ENCODE measurements at regions not wholly inside any gene's neighbourhood (a gene's known extent, or its start where the extent isn't known, plus 50 kb on each side); places are given as distances from the start of the nearest gene placed in this dataset.

DNA sequence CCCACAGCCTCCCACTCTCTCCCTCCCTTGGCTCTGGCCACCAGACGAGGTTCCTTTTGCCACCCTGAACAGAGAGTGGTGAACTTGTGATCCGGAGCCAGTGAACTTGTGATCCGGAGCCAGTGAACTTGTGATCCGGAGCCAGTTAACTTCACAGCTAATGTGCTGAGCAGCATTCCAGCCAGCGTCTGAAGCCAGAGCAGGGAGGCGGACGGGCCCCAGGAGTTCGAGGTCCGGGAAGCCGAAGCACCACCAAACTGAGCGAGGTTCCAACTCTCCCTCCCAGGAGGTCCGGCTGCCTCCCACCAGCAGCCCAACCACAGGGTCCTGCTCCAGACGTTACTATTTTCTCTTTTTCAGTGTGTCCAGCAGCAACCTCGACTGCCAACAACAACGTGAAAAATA is 85.8 kb downstream of the SYF2 start:
- no peak overlapping the region for H3K27ac Mint-ChIP-seq

GRCh38 chr1:25145775-25146393 is 86.4 kb downstream of the SYF2 start:
- H3K27ac Mint-ChIP-seq, result no peak overlapping the region
- no peak overlapping the region for H3K4me3 Mint-ChIP-seq
- no peak for DNase-seq
- ChIA-PET POLR2A (interaction anchor here (0.6 kb wide), 1 partner anchor 25 kb away, joined by 3 read pairs; no protein-coding TSS in a partner anchor), CTCF (no interaction called here)
- no peaks in the 10 kb centered on the region for H3K9me3 Mint-ChIP-seq
- H3K4me1 Mint-ChIP-seq, result peaks cover 2% of the 10 kb centered on the region
- no peaks in the 10 kb centered on the region for H3K36me3 Mint-ChIP-seq (ENCODE audit: low read depth)
- H3K27me3 Mint-ChIP-seq, result peaks cover 39% of the 10 kb centered on the region

More for the DNA sequence above, 85.8 kb downstream of the SYF2 start:
- ChIA-PET CTCF (no interaction called here), POLR2A (no interaction called here)
- peaks cover 42% of the 10 kb centered on the region for H3K27me3 Mint-ChIP-seq
- peaks cover 2% of the 10 kb centered on the region for H3K4me1 Mint-ChIP-seq
- H3K4me3 Mint-ChIP-seq, result no peak overlapping the region
- no peaks in the 10 kb centered on the region for H3K9me3 Mint-ChIP-seq
- DNase-seq, result no peak
- no peaks in the 10 kb centered on the region for H3K36me3 Mint-ChIP-seq (ENCODE audit: low read depth)

GRCh38 chr1:25140073-25140797 is 92.1 kb downstream of the SYF2 start:
- Mint-ChIP-seq H3K4me3 (no peak overlapping the region), H3K9me3 (no peaks in the 10 kb centered on the region), H3K36me3 (ENCODE audit: low read depth) (no peaks in the 10 kb centered on the region), H3K27me3 (peaks cover 38% of the 10 kb centered on the region), H3K4me1 (peaks cover 2% of the 10 kb centered on the region), H3K27ac (no peak overlapping the region)
- DNase-seq, result no peak
- CTCF ChIA-PET, result interaction anchor here (1.9 kb wide), 1 partner anchor 10 kb away, joined by 6 read pairs; no protein-coding TSS in a partner anchor
- POLR2A ChIA-PET, result no interaction called here

DNA sequence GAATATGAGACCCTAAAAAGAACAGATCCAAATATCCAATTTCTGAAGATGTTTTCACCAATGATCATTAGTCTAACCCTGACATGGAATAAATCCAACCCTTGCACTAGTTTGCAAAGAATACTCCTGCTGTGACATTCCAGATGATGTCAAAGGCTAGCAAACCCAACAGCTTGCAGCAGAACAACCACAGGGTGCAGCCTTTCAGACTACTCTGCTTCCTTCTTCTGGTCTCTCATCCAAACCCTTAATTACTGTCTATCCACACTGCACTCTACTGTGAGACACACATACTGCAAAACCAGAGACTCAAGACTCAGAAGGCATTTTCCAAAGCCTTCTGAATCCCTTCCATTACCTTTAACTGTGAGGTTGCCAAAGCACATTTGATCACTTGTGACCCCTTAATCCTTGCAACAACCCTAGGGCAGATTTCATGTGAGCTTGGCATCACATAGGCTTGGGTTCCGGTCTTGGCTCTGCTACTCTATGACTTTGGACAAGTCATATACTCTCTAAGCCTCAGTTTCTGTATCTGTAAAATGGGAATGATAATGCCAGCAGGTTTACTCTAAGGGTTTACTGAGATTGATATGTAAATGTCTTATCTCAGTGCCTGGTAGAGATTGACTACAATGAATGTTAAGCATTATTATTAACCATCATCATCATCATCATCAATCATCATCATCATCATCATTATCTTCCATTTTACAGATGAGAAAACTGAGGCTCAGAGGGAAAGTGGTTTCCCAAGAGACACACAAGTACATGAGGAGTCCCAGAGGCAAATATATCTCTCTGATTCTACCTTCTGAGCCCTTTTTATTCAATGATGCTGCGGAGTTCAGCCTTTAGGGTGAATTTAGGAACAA is 94.5 kb downstream of the SYF2 start:
- H3K4me3 Mint-ChIP-seq, result no peak overlapping the region
- H3K4me1 Mint-ChIP-seq, result peaks cover 2% of the 10 kb centered on the region
- CTCF ChIA-PET, result interaction anchor here (0.7 to 1.9 kb wide), 2 partner anchors 12 to 34 kb away, joined by 3 to 6 read pairs; no protein-coding TSS in a partner anchor
- H3K36me3 Mint-ChIP-seq (ENCODE audit: low read depth), result no peaks in the 10 kb centered on the region
- no peaks in the 10 kb centered on the region for H3K9me3 Mint-ChIP-seq
- DNase-seq, result no peak
- H3K27me3 Mint-ChIP-seq, result peaks cover 43% of the 10 kb centered on the region
- H3K27ac Mint-ChIP-seq, result no peak overlapping the region
- POLR2A ChIA-PET, result no interaction called here

- Mint-ChIP-seq H3K27ac (no peak overlapping the region), H3K4me3 (no peak overlapping the region), H3K27me3 (peaks cover 47% of the 10 kb centered on the region), H3K4me1 (peaks cover 2% of the 10 kb centered on the region), H3K9me3 (no peaks in the 10 kb centered on the region), H3K36me3 (ENCODE audit: low read depth) (no peaks in the 10 kb centered on the region)
- ChIA-PET CTCF (interaction anchor here (0.7 kb wide), 1 partner anchor 35 kb away, joined by 3 read pairs; no protein-coding TSS in a partner anchor), POLR2A (no interaction called here)
- no peak for DNase-seq
These were observed 95.2 kb downstream of the SYF2 start for GRCh38 chr1:25137106-25137505.

DNA sequence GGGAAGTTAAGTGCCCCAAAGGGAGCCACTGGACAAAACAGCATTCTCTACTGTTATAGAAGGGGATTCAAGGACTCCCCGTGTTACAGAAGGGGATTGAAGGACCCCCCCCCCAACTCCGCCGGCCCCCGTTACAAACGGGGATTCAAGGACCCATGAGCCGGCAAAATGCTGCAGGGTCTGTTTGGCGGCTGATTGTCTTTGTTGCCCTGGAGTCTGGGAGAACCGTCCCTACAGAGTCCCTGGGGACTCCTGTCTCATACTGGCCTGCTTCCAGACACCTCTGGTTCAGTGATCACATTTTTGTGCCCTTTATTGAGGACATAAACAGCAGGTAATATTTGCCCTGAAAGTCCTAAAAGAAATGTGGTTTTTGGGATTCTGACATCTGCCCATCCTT is 96.4 kb downstream of the SYF2 start:
- Mint-ChIP-seq H3K4me1 (peaks cover 2% of the 10 kb centered on the region), H3K27me3 (peaks cover 45% of the 10 kb centered on the region), H3K4me3 (no peak overlapping the region), H3K9me3 (no peaks in the 10 kb centered on the region), H3K36me3 (ENCODE audit: low read depth) (no peaks in the 10 kb centered on the region), H3K27ac (no peak overlapping the region)
- POLR2A ChIA-PET, result no interaction called here
- DNase-seq, result no peak
- CTCF ChIA-PET, result interaction anchor here (1.5 kb wide), 1 partner anchor 13 kb away, joined by 4 read pairs; no protein-coding TSS in a partner anchor

GRCh38 chr1:25134801-25135461 is 97.4 kb downstream of the SYF2 start:
- Mint-ChIP-seq H3K4me3 (no peak overlapping the region), H3K9me3 (no peaks in the 10 kb centered on the region), H3K4me1 (no peaks in the 10 kb centered on the region), H3K36me3 (ENCODE audit: low read depth) (no peaks in the 10 kb centered on the region), H3K27me3 (peaks cover 39% of the 10 kb centered on the region), H3K27ac (no peak overlapping the region)
- POLR2A ChIA-PET, result no interaction called here
- DNase-seq, result no peak
- CTCF ChIA-PET, result interaction anchor here (0.5 to 1.5 kb wide), 3 partner anchors 14 to 339 kb away, joined by 3 to 5 read pairs (median 4); no protein-coding TSS in a partner anchor

GRCh38 chr1:25134307-25134706 is 98.0 kb downstream of the SYF2 start:
- ChIA-PET CTCF (no interaction called here), POLR2A (no interaction called here)
- Mint-ChIP-seq H3K27ac (no peak overlapping the region), H3K9me3 (no peaks in the 10 kb centered on the region), H3K27me3 (peaks cover 37% of the 10 kb centered on the region), H3K36me3 (ENCODE audit: low read depth) (no peaks in the 10 kb centered on the region), H3K4me3 (no peak overlapping the region), H3K4me1 (no peaks in the 10 kb centered on the region)
- DNase-seq, result no peak

GRCh38 chr1:25131794-25132193 is 100.5 kb downstream of the SYF2 start:
- DNase-seq, result no peak
- POLR2A ChIA-PET, result no interaction called here
- no peaks in the 10 kb centered on the region for H3K4me1 Mint-ChIP-seq
- H3K27me3 Mint-ChIP-seq, result peaks cover 24% of the 10 kb centered on the region
- CTCF ChIA-PET, result no interaction called here
- no peaks in the 10 kb centered on the region for H3K9me3 Mint-ChIP-seq
- no peak overlapping the region for H3K4me3 Mint-ChIP-seq
- H3K36me3 Mint-ChIP-seq (ENCODE audit: low read depth), result no peaks in the 10 kb centered on the region
- no peak overlapping the region for H3K27ac Mint-ChIP-seq

- H3K9me3 Mint-ChIP-seq, result no peaks in the 10 kb centered on the region
- CTCF ChIA-PET, result no interaction called here
These were observed 101.4 kb downstream of the SYF2 start for GRCh38 chr1:25130895-25131294.

GRCh38 chr1:25129380-25129779 is 102.9 kb downstream of the SYF2 start:
- POLR2A ChIA-PET, result no interaction called here
- Mint-ChIP-seq H3K27me3 (peaks cover 22% of the 10 kb centered on the region), H3K4me3 (no peak overlapping the region), H3K27ac (no peak overlapping the region), H3K9me3 (no peaks in the 10 kb centered on the region), H3K36me3 (ENCODE audit: low read depth) (no peaks in the 10 kb centered on the region), H3K4me1 (no peaks in the 10 kb centered on the region)
- DNase-seq, result no peak
- CTCF ChIA-PET, result no interaction called here

More at GRCh38 chr1:25130895-25131294, 101.4 kb downstream of the SYF2 start:
- H3K36me3 Mint-ChIP-seq (ENCODE audit: low read depth), result no peaks in the 10 kb centered on the region
- no peak for DNase-seq
- no peak overlapping the region for H3K4me3 Mint-ChIP-seq
- POLR2A ChIA-PET, result no interaction called here
- peaks cover 22% of the 10 kb centered on the region for H3K27me3 Mint-ChIP-seq
- no peaks in the 10 kb centered on the region for H3K4me1 Mint-ChIP-seq
- H3K27ac Mint-ChIP-seq, result no peak overlapping the region

- no peak overlapping the region for H3K27ac Mint-ChIP-seq
- ChIA-PET CTCF (no interaction called here), POLR2A (no interaction called here)
- no peak for DNase-seq
- H3K4me3 Mint-ChIP-seq, result no peak overlapping the region
- no peaks in the 10 kb centered on the region for H3K36me3 Mint-ChIP-seq (ENCODE audit: low read depth)
- no peaks in the 10 kb centered on the region for H3K4me1 Mint-ChIP-seq
- peaks cover 19% of the 10 kb centered on the region for H3K27me3 Mint-ChIP-seq
- no peaks in the 10 kb centered on the region for H3K9me3 Mint-ChIP-seq
These were observed 104.1 kb downstream of the SYF2 start for GRCh38 chr1:25128121-25128621.
